HG03135 (cell line): ENCODE measurements at regions not wholly inside any gene's neighbourhood (a gene's known extent, or its start where the extent isn't known, plus 50 kb on each side); places are given as distances from the start of the nearest gene placed in this dataset.

Source experiments
- ATAC-seq: cut with Tn5 transposase; IDR thresholded peaks from one replicate; pipeline ENCODE4 v1.9.1; 2021; ENCODE audit warnings: mild to moderate bottlenecking, moderate library complexity; ENCODE audit not compliant: unreplicated experiment

DNA sequence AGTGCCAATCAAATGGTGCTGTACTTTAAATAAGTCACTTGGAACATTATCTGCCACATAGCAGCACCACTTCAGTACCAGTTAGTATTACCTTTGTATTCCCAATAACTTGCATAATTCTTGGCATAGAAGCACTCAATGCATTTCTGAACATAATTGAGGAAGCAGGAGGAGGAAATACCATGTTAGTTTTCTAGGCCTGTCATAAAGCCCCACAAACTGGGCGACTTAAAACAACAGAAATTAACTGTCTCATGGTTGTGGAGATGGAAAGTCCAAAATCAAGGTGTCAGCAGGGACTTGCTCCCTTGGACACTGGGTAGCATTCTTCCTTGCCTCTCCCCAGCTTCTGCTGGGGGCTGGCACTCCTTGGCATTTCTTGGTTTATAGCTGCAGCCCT is 296.2 kb downstream of the HS3ST1 start:
- no peak for ATAC-seq

- no peak for ATAC-seq
Measured at GRCh38 chr4:11131491-11131890, 297.2 kb downstream of the HS3ST1 start.

- ATAC-seq, result no peak
Measured at GRCh38 chr4:11130195-11130970, 298.3 kb downstream of the HS3ST1 start.

DNA sequence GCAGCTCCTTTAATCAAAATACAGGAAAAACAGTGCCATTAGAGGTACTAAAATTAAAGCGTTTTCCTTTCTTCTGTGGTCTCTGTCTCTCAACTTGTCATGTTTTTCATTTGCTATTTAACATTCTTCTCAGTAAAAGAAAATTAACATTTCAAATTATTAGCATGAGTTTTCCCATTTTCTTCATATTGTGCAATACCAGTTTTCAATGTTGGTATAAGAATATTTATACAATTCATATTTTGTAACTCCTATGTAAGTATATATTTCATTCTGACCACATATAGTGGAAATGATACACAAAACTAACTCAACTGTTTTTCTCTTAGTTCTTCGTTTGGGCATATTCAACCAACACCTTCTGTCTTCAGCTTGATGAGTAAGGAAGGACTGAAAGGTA is 308.3 kb downstream of the HS3ST1 start:
- no peak for ATAC-seq

- no peak for ATAC-seq
Measured at GRCh38 chr4:11119474-11119873, 309.2 kb downstream of the HS3ST1 start.

DNA sequence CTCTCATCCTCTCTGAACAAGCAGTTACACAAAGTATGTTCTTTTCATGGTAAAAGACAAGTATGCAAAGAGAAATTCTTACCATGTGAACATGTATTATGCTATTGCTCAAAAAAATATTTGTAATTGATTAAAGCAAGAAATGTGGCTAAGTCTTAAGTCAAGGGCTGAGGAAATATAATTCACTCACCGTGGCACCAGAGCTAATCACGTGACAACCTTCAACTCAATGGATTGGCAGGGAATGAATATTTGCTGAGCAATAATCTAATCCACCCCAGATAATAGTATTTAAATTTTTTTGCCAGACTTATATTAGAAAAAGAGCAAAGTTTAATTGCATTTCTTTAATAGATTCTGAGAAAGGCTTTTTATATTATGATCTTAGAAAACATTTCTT is 310.2 kb downstream of the HS3ST1 start:
- no peak for ATAC-seq

GRCh38 chr4:11116940-11117339 is 311.8 kb downstream of the HS3ST1 start:
- no peak for ATAC-seq

- ATAC-seq, result no peak
Measured at GRCh38 chr4:11111876-11112275, 316.8 kb downstream of the HS3ST1 start.

DNA sequence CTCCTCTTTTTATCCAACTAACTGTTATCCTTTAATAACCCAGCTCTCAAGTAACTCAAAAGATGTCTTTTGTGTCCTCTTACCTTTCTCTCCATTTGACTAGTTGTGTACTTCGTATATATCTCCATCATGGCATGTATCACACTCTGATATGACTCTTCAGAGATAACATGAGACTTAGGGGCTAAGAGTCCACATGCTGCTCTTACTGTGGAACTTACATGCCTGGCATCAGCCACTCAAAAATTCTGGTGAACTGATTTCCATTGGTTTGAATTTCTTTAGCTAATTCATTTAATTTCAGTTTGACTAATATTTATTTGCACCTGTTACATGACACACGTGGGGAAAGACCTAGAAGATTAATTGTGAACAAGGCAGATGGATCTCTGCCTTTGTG is 317.3 kb downstream of the HS3ST1 start:
- ATAC-seq, result no peak

GRCh38 chr4:11106759-11107158 is 321.9 kb downstream of the HS3ST1 start:
- no peak for ATAC-seq

DNA sequence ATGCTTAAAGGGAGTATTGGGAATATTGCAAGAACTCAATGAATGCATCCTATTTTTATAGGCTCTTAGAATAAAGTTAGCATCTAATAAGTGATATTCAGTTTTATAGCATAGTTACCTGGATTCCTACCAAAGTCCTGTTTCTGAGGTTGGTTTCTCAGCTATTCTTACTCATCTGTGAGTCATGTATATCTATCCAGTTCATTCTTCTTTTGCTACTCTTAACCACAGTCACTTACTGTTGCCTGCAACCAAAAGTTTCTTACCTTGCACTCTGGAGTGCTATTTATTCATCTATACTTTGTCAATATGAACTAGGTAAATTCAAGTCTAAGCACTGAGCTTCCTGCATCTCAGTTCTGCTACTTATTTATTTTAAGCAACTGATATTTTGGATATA is 322.5 kb downstream of the HS3ST1 start:
- ATAC-seq, result no peak

- ATAC-seq, result no peak
Measured at GRCh38 chr4:11105715-11106114, 323.0 kb downstream of the HS3ST1 start.

- ATAC-seq, result no peak
Measured at GRCh38 chr4:11098461-11098860, 330.2 kb downstream of the HS3ST1 start.

DNA sequence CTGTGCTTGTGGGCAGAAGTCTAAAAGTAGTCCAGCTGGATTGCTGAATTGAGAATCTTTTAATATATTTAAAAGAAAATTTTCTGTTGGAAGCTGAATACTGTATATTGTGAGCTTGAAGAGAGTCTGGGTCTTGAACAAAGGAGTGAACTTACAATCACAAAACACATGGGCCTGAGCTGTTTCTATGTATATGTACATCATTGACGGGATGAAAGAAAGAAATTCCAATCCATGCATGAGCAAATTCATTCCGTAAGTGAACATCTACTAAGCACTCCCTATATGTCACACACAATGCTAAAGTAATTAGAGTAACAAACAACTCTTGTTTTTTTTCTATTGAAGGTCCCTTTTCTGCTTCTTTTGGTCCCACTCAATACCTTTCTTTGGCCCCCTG is 331.0 kb downstream of the HS3ST1 start:
- no peak for ATAC-seq

DNA sequence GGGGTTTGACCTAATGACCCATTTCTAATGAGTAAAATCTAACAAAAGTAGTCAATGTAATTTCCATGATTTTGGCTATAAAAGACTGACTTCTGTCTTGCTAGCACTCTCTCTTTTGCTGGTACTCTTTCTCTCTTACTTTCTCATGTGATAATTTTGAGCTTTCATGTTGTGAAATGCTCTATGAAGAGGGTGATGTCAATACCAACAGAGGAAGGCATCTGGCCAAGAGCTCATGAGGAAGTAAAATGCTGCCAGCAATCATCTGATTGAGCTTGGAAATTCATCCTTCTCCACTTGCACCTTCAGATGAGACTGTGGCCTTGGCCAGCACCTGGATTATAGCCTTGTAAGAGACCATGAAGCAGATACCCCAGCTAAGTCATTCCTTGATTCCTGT is 347.7 kb downstream of the HS3ST1 start:
- no peak for ATAC-seq

- no peak for ATAC-seq
Measured at GRCh38 chr4:11079171-11079570, 349.5 kb downstream of the HS3ST1 start.

- ATAC-seq, result no peak
Measured at GRCh38 chr4:11074581-11075241, 354.0 kb downstream of the HS3ST1 start.

- ATAC-seq, result no peak
Measured at GRCh38 chr4:11073621-11074051, 355.1 kb downstream of the HS3ST1 start.

DNA sequence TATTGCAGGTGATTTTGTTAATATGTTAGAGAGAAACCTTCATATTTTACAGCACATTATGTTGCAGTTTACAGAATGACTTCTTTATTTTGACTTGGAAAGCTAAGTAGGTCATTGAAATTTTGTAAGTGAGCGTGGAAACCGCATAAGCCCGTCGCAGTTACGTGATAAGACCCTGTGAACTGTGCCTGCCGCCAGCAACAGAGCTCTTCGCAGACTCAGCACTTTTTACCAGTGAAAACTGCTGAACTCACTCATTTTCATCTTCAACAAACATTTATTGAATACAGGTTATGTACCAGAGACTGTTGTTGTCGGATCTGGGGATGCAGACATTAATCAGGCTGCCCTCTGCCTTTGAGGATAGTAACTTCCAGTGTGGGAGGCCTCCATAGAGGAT is 355.7 kb downstream of the HS3ST1 start:
- ATAC-seq, result no peak

DNA sequence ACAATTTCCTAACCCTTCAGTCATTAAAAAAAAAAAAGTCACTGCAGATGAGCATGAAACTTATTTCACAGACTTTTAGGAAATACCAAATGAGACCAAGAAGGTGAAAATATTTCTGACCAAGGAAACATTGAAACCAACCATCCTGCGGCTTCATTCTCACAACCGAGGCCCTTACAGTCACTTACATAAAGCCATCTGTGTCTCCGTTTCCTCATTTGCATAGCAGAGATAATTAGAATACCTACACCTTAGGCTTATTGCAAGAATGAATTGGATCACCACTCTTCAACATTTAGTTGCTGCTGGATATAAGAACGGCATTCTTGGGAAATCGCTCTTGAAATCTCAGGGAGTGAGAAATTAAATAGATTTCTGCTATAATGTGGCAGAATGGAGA is 356.2 kb downstream of the HS3ST1 start:
- ATAC-seq, result no peak

DNA sequence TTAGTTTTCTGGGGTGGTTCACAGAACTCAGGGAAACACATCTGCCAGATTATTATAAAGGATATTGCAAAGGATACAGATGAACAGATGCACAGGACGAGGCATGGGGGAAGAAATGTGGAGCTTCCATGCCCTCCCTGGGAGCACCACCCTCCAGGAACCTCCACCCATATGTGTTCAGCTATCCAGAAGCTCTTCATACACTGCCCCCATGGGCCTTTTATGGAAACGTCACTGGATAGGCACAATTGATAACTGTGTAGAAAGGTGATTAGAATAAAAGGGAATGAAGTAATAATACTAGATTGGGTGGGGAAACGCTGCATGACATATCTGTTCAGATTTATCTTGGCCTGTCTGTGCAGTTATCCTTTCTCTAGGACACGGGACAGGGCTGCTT is 357.9 kb downstream of the HS3ST1 start:
- no peak for ATAC-seq

DNA sequence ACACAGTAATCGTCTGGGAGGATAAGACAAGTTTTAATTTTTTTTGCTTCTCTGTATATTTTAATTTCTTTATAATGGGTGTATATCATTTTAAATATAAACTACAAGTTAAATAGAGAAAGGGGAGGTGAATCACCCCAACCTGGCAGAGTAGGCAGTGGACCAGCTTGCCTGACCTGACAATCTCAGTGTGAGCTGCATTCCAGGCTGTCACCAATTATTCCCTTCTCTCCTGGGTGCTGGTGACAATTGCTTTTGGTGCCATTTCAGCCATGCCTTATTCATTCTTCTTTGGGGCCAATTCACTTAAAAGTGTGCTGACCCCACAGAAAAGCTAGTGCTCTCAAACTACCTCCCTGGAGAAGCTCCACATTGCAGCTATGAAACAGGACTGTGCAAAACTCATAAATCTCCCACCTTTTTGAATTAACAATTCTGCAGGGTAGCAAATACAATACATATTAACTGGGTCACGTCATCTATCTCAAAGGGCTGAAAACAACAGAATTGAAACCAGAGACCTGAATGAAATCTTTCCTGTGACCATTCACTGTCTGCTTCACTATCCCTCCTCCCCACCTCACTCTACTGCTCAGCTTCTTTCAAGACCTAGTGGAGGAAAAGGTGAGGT is 359.0 kb downstream of the HS3ST1 start:
- ATAC-seq, result no peak
